NCI-H446 (cell line): ENCODE measurements at regions not wholly inside any gene's neighbourhood (a gene's known extent, or its start where the extent isn't known, plus 50 kb on each side); places are given as distances from the start of the nearest gene placed in this dataset.

Experiments used
- DNase-seq, 2 experiments: peaks; one replicate each; lab custom pipeline; 2025; lab: John Stamatoyannopoulos, UW

DNA sequence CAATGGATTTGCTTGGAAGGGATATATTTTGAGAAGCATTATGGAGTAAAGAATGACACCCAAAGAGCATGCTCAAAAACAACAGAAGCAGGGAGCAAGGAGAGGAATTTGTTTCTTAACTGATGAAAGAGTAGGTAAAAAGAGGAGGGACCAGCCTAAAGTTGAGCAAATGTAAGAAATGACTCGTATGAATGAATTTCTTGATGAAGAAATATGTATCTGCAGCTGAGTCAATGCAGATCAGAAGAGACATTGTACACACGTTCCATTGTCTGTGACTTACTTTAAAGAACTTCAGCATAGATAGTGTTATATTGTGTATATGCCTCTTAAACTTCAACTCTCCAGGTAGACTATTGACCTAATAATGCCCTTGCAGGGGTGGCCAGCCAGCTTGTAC is 112.7 kb upstream of the NREP start:
- DNase-seq, result no peak

DNA sequence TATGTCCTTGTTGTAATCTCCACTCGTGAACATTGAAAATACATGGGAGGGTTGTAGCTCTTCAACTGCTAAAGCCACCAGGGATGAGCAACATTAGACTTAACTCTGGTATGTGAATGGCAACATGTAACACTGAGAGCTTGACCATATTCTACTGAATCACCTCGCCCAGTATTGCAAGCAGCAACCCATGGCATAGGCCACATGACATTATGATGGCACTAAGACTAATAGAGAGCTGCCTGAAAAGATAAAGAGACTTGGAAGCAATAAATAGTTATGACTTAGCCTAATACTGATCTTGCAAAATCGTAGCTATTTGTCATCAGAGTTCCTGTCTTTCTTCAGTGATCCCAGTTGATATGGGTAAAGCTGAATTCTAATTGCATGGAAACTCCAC is 108.4 kb upstream of the NREP start:
- DNase-seq, result no peak

DNA sequence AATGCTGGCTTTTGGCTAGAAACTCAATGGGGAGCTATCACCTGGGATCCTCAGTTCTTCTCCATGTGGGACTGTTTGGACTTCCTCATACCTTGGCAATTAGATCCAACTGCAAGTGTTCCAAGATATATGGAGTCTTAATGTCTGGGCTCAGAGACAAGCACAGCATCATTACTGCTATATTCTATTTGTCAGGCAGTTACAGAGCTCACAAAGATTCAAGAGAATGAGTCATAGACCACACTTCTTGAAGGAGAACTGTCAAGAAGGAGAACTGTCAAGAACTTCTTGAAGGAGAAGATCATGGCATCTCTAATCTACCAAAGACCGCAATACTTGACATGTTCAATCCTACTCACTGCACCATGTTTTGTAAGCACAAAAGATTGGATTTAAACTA is 106.8 kb upstream of the NREP start:
- no peak for DNase-seq

DNA sequence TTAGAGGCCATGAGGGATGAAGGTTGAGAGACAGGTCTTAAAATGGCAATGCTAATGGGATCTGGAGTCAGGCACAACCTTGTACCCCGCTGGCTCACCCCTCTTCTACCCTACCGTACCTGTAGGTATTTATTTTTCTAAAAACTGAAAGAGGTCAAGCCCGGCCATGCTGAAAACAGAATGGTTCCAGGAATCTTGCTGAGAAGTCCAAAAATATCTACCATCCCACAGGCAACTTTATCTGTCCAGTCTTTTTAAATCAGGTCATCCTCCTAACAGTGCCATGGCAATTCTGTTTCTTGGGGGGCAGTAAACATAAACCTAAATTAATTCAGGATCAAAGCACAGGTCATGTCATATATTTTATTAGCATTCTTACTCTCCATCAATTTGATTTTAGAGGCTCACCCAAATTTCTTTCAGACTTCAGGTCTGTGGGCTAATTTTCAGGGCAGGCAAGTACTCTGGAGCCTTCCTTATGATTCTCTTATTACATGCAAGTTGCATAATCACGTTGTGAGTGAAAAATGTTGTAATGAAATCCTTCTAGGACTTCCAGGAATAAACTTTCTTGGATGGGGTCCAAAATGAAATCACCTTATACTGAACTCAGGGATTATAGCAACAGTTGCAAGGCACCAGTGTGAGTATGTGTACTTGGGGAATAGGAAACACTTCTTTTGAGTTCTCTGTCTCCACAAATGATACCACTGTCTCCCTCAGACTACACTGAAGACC is 102.7 kb upstream of the NREP start:
- DNase-seq, result no peak

DNA sequence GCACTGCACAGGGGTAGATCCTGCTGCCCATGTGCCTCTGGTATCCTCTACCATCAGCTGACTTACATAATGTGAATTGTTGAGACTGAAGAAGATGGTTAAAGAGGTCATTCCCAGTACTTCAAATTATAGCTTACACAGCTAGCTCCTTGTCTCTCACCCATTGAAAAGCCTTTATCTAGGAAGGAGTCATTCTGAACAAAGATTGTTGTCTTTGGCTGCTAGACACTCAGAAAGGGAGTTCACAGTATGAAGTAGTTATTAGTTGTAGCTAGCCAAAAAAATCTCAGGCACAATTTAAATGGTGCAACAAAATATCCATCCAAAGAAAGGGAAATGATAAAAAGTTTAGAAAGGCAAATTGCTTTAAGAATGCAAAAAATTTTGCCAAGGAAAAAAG is 102.0 kb upstream of the NREP start:
- no peak for DNase-seq

DNA sequence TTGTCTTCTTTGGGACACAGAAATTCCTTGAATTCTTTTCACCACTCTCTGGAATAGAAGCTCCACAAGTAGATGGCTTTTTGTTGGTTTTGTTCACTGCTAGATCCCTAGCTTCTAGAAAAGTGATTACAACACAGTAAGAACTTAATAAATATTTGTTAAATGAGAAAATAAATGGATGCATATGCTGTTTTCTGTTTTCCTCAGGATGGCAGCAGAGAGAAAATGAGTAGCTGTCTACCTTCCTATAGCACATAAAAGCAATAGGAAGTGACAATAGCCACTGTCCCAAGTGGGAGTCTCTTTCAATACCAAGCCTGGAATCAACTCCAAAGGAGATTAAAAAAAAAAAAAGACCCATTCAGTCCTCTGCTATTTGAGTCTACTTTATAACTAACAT is 100.6 kb upstream of the NREP start:
- no peak for DNase-seq

DNA sequence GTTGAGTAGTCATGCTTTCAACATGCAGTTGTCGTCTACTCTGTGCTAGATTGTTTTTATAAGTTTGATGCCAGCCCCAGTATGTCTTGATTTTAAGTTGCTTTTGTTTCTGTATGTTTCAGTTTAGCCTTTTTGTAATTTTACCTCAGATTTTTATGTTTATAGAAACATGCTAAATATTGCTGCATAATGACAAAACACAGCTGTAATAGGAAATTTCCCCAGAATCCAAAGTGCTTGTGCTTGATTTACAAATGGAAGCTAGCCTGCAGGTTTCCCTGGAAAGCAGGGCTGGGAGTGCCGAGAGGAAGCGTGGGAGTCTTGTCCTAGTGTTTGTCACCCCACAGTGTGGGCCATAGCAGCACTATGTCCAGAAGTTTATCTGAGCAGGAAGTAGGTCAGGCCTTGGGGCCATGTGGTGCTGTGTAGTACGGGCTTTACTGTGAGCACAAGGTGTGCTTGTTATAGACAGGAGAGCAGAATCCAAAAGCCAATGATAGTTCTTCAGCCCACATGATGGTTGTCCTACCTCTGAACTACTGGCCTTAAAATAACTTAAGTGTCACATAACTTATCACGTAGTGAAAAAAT is 100.0 kb upstream of the NREP start:
- DNase-seq, result no peak

DNA sequence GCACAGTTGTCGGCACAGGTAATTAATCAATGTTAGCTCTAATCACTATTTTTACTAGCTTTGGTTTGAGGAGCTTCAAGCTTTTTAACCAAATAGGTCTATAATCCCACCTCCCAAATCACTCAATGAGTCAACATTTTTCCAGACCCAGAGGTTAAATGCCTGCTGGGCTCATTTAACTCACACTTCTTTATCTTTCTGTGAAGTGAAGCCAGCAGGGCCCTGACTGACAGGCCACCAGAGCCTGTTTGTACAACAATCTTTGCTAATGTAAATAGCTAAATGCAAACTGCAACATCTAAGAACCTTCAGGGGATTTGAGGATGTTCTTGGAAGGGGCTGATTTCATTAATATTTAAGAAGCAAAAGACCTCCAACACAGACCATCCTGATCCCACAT is 98.4 kb upstream of the NREP start:
- no peak for DNase-seq

DNA sequence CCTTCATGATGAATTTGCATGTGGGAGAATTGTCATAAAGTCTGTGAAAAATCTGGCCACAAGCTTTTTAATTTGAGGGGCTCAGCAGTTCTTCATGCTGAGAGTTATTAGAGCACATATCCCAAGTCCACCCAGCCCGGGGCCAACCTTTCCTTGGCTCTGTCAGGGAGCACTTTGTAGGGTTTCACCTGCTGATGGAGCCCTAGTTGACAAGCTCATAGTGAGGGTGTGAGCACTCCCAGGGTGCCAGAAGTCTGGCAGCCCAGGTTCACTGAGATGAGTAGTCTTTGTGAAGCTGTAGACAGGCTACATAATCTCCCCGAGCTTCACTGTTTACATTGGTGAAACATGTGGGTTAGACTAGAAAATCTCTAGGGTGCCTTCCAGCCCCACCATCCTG is 97.2 kb upstream of the NREP start:
- no peak for DNase-seq

DNA sequence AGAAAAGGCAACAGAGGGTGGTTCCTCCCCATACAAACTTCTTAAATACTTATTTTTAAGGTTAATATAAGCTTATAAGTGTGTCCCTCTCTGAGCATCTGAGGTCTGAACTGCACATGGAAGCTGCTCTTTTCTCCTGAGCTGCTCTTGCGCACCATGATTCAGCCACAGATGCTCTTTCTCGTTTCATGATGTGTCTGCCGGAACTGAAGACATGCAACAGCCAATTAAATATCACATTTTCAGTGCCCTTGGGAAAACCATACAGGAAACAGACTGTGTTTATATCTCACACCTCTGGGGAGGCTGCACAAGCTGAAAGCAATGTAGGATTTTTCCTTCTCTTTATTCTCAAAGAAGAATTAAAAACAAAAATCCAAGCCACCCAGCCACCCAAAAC is 96.8 kb upstream of the NREP start:
- peak in 1 of 2 experiments; percentile 38 for DNase-seq

DNA sequence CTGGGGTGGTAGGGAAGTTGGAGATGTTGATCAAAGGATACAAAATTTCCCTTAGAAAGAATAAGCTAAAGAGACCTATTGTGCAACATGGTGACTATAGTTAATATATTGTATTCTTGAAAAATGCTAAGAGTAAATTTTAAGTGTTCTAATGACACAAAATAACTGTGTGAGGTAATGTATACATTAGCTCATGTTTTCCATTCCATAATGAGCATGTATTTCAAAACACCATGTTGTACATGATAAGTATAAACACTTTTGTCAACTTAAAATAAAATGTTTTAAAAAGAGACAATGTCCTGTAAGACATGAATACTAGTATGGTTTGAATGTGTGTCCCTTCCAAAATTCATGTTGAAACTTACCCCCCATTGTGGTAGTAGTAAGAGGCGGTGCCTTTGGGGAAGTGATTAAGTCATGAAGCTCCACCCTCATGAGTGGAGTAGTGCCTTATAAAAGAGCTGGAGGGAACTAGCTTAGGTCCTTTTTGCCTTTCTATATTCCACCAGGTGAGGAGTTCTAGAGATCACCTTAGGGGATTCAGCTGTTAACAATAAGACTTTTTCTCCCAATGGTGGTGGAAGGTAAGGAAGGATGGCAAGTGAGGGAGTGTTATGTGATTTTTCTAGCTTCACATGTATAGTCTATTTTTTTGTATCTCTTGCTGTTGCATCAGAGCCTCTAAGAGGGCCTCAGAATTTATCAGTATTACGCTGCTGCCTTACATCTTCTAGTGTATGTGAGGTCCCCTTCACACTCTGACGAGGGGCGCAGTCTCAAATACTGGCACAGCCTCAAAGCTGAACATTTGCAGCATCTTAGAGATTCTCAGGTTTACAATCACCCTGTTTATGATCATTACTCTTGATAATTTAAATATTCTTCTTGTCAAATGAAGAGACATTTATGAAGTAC is 94.9 kb upstream of the NREP start:
- DNase-seq, result no peak

DNA sequence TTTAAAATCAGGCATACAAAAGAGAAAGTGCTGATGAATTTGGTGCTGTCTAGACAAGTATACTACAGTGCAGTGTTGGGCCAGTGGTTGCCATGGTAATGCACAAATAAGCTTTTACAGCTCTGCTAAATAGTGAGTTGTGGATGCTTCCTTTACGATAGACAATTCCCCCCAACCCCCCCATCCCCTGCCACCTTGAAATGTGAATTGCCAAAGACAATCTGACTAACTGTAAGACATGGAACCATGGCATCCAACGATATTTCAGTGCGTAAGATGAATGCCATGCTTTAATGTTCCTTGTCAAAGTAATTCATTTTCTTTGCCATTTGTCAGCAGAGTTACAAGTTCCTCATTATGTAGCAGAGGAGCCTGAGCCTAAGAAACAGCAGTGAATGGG is 91.5 kb upstream of the NREP start:
- DNase-seq, result no peak

DNA sequence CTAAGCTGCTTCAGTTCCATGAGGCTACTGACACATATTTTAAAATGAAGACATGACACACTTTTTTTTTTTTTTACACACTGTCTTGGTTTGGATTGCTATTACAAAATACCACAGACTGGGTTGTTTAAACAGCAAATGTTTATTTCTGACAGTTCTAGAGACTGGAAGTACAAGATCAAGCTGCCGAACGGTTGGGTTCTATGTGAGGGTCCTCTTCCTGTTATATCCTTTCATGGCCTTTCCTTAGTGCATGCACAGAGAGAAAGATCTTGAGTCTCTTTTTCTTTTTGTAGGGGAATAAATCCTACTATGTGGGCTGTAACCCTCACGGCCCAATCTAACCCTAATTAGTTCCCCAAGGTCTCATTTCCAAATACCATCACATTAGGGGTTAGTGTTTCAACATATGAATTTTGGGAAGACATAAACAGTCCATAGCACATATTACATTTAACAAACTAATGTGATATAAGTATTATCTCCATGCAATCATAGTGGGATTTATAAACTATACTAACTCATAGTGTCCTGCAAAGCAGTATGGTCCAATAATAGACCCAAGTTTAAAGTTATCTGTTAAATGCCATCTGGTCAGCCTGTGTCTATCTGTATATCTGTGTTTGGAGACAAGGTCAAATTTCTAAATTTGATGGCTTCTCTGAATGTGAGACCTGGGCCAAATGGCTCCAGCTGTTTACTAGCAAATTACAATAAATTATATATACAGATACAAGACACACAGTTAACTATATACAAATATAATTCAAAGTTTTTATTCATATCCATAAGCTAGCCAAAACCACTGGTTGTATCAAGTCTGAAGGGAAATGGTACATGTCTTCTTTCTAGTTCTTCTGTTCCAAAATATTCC is 90.3 kb upstream of the NREP start:
- DNase-seq, result no peak

DNA sequence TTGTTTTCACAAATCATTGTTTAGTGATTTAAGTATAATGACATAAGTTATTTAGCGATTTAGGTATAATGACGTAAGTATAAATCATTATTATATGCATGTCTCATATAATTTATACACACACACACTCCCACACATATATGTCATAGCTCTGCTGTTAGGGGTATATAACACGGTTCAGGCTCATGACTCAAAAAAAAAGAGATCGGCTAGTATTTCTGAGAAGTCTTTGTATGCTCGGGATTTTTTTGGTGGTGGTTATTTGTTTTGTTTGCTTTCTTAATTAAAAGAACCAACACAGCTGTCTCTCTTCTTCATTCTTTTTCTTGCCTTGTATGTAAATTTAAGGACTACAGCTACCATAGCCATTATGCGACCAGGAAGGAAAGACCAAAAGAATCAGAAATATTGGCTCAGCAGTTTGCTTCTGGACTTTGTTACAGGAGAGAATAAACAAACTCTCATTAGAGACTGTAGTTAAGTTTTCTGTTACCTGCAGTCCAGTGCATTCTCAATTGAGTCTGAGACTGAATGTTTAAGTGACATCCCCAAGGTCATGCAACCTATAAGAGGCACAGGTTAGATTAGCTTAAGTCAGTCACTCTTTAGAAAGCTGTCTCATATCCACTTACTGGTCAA is 83.2 kb upstream of the NREP start:
- no peak for DNase-seq

DNA sequence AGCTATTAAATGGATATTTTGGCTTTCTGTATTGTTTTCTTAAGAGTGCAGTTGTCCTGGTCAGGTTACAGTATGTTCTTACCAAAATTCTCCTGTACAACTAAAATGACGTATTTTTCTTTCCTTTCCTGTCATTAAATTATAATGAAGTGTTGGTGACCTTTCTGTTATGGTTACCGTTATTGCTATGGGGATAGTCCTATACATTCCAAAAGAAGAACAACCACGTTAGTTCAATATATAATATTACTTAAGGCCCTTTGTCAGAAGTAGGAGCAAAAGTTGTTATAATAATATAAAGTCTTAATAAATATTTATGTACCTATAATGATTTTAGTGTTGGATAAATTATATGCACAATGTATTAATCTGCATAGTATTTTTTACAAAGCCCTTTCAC is 82.4 kb upstream of the NREP start:
- DNase-seq, result no peak

DNA sequence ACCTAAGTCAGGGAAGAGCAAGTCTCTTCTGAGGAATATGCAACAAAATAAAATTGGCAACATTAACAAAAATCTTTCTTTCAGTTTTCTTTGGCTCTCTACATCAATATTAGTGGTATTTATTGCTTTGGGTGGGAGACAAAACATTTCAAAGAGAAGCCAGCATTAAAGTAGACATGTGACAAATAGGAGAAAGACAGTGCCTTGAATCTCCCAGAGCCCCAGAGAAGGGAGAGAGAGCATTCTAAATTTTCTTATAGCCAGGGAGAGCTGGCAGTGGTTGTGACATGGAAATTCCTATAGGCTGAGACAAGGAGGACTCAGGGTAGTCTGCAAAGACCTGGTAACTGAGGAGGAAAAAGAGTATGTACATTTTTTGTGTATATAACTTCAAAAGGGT is 79.4 kb upstream of the NREP start:
- no peak for DNase-seq

DNA sequence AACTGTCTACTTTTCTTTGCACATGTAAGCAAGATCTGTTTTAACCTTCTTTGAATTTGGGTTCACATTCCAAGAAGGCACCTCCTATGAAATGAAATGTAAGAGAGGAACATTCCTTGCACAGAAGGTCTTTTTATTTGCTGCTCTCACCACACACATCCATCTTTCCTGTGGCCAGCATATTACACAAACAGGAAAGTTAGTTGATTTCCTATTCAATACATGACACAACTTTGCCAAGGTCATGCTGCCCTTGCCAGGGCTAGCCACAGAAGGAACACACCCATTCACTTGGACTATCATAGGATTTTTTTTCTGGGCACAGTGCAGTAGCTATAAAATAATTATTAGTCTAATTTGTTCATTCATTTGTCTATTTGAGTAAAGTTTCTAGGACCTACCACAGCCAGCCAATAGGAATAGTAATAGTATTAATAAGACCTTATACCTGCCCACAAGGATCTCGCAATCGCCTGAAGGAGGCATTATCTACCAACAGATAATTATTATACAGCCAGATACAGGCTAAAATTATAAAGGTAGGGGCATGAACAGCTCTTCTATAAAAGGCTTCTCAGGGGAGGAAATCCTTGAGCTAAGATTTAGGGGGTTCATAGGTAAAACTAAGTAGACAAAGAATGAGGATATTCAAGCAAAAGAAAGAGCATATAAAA is 78.1 kb upstream of the NREP start:
- DNase-seq, result no peak

DNA sequence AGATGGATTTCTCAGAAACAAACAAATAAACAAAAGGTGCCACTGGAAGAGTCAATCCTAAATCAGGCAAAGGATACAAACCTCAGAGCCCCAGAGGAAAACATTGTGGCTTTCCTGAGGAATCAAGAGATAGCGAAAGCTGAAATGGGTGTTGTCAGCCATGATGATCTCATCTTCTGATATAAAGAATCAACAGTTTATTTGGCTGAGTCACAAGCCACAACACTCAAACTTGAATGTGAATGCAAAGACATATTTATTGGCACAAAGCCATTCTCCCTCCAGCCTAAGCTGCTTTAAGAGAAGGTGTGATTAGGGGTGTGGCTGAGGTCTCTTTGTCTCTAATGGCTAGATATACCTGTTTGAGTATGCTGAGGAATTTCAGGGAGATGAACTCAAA is 73.3 kb upstream of the NREP start:
- no peak for DNase-seq

DNA sequence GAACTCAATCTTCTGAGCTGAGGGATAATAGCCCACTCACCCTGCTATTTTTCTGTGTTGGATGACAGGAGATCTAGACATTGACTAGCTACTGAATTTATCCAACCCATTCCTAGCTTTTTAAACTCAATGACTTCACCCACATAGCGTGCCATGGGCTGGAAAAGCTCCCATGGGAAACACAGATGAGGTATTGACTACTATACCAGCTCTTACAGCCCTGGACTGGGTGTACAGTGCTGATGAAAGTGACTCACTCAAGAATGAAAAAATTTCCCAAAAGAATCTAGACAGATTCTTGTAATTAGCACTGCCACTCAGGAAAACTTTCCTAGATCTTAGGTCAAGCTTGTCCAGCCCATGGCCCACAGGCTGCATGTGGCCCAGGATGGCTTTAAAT is 72.7 kb upstream of the NREP start:
- no peak for DNase-seq

DNA sequence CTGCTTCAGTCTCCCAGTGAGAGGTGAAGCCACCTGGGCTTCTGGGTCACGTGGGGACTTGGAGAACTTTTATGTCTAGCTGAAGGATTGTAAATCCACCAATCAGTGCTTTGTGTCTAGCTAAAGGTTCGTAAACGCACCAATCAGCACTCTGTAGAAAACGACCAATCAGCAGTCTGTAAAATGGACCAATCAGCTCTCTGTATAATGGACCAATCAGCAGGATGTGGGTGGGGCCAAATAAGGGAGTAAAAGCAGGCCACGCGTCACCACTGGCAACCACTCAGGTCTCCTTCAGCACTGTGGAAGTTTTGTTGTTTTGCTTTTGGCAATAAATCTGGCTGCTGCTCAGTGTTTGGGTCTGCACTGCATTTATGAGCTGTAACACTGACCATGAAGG is 69.1 kb upstream of the NREP start:
- DNase-seq, result no peak

DNA sequence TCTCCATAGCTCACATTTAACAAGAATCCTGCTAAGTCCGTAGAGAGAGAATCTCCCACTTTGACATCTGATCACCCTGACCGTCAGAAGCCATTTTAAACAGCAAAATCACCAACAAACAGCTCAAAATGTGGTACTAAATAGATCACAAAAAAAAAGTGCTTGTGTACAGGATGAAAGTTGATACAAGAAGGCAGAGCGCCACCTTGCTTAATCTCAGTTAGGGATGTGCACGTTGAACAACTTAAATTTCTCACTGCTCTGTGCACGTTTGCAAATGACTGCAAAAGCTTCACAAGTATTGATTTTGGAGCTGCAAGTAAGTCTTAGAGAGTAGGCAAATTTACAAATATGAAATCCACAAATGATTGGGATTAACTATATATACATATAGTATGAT is 63.1 kb upstream of the NREP start:
- DNase-seq, result no peak
